Stimulated activated CD4-positive, alpha-beta T cell treated with anti-CD3 and anti-CD28 coated beads, Interleukin-15, amount 100 ng/mL, for 24 hours (primary cell): ENCODE measurements at regions not wholly inside any gene's neighbourhood (a gene's known extent, or its start where the extent isn't known, plus 50 kb on each side); places are given as distances from the start of the nearest gene placed in this dataset.

Experiments used
- DNase-seq: peaks from one replicate; pipeline ENCODE4 v3.0.0-alpha.2; 2020

- DNase-seq = no peak
Measured at GRCh38 chrX:17919896-17920446, 58.9 kb upstream of the RAI2 start.

- DNase-seq = no peak
Measured at GRCh38 chrX:17917945-17918577, 57.0 kb upstream of the RAI2 start.

GRCh38 chrX:17913801-17914200 lies 52.7 kb upstream of the RAI2 start:
- no peak for DNase-seq
